Amygdala (tissue), 56 donors: ENCODE measurements at regions not wholly inside any gene's neighbourhood (a gene's known extent, or its start where the extent isn't known, plus 50 kb on each side); places are given as distances from the start of the nearest gene placed in this dataset.
A peak's percentile ranks its signal among the peaks of the same experiment; 100 is the strongest.
"Not testable (repeated sequence)": the region's sequence is repeated elsewhere in the genome, so short reads cannot be mapped to it uniquely, and the experiment has no call there.

Experiments used
- DNase-seq, 56 donors: peaks; one replicate each; lab custom pipeline; 2025; lab: John Stamatoyannopoulos, UW

GRCh38 chrX:66914080-66914479 is 275.2 kb upstream of the EDA2R start:
- DNase-seq, result no peak

GRCh38 chrX:66912417-66912816 is 273.5 kb upstream of the EDA2R start:
- no peak for DNase-seq

- DNase-seq, result no peak
Observed at GRCh38 chrX:66902081-66902480, 263.2 kb upstream of the EDA2R start.

GRCh38 chrX:66900886-66901285 is 262.0 kb upstream of the EDA2R start:
- no peak for DNase-seq

- no peak for DNase-seq
Observed at GRCh38 chrX:66892004-66892403, 253.1 kb upstream of the EDA2R start.

GRCh38 chrX:66889418-66889817 is 250.5 kb upstream of the EDA2R start:
- DNase-seq, result no peak

GRCh38 chrX:66882101-66882500 is 243.2 kb upstream of the EDA2R start:
- DNase-seq, result no peak

GRCh38 chrX:66876776-66877175 is 237.9 kb upstream of the EDA2R start:
- no peak for DNase-seq

- DNase-seq, result no peak
Observed at GRCh38 chrX:66872771-66873170, 233.9 kb upstream of the EDA2R start.

GRCh38 chrX:66863721-66864120 is 224.8 kb upstream of the EDA2R start:
- DNase-seq, result no peak

GRCh38 chrX:66833426-66833825 is 194.5 kb upstream of the EDA2R start:
- no peak for DNase-seq

- DNase-seq, result no peak
Observed at GRCh38 chrX:66815227-66815626, 176.3 kb upstream of the EDA2R start.

GRCh38 chrX:66794514-66794913 is 155.6 kb upstream of the EDA2R start:
- DNase-seq, result not testable (repeated sequence)

- no peak for DNase-seq
Observed at GRCh38 chrX:66766318-66766717, 127.4 kb upstream of the EDA2R start.

- DNase-seq, result no peak
Observed at GRCh38 chrX:66760651-66761050, 121.8 kb upstream of the EDA2R start.

- no peak for DNase-seq
Observed at GRCh38 chrX:66756717-66757116, 117.8 kb upstream of the EDA2R start.

GRCh38 chrX:66751136-66751782 is 112.4 kb upstream of the EDA2R start:
- DNase-seq, result no peak

GRCh38 chrX:66744519-66744918 is 105.6 kb upstream of the EDA2R start:
- DNase-seq, result not testable (repeated sequence)

- peak in 1 of 56 donors; percentile 0 for DNase-seq
Observed at GRCh38 chrX:66731398-66731797, 92.5 kb upstream of the EDA2R start.

GRCh38 chrX:66728818-66729271 is 90.0 kb upstream of the EDA2R start:
- peak in 52 of 56 donors; percentile 0 to 74 (median 30) for DNase-seq

GRCh38 chrX:66717926-66718325 is 79.0 kb upstream of the EDA2R start:
- DNase-seq, result no peak

- no peak for DNase-seq
Observed at GRCh38 chrX:66698273-66699204, 59.7 kb upstream of the EDA2R start.
